CD4-positive, alpha-beta T cell (primary cell): ENCODE measurements at regions not wholly inside any gene's neighbourhood (a gene's known extent, or its start where the extent isn't known, plus 50 kb on each side); places are given as distances from the start of the nearest gene placed in this dataset.

Experiments
- ATAC-seq: fragments of 200-7000 bp; cut with Tn5 transposase; one replicate; pipeline ENCODE4 v1.10.0; 2022; ENCODE audit warnings: mild to moderate bottlenecking; ENCODE audit not compliant: poor library complexity
- CTCF ChIA-PET: fragments of 350-600 bp; sonication (Branson Sonifier 250); formaldehyde crosslinking; loops from one replicate; lab custom pipeline; 2021; ENCODE audit warnings: antibody characterized with exemption, inconsistent platforms; lab: Charles Lee
- POLR2A ChIA-PET: fragments of 350-600 bp; sonication (Branson Sonifier 250); formaldehyde crosslinking; loops from one replicate; lab custom pipeline; 2021; ENCODE audit warnings: antibody characterized with exemption, inconsistent platforms; lab: Charles Lee
- DNase-seq, 14 experiments: peaks; one replicate each; pipeline ENCODE4 v3.0.0-alpha.2; 2013 to 2020; ENCODE audit warnings: mixed read lengths in 2 of 14
- H3K27ac ChIP-seq, 2 donors: one replicate each; pipeline versions ENCODE4 v1.5.1 to v1.7.0; 2013; ENCODE audit warnings: low read length in 2 of 2, low read depth in 1 of 2, mild to moderate bottlenecking in 1 of 2
- H3K27me3 ChIP-seq, 2 experiments: 1 replicate in 1 of 2; 2 replicates in 1 of 2; pipeline versions ENCODE4 v1.6.1 to v1.7.0; 2013; ENCODE audit warnings: low read length in 2 of 2, control low read depth in 1 of 2, mild to moderate bottlenecking in 1 of 2, moderate library complexity in 1 of 2; ENCODE audit not compliant: insufficient read depth in 2 of 2, control insufficient read depth in 1 of 2
- H3K36me3 ChIP-seq: one replicate; pipeline ENCODE4 v1.6.1; 2013; ENCODE audit warnings: low read length, control low read depth; ENCODE audit not compliant: insufficient read depth
- H3K4me1 ChIP-seq: one replicate; pipeline ENCODE4 v1.6.1; 2013; ENCODE audit warnings: low read length, control low read depth; ENCODE audit not compliant: insufficient read depth
- H3K4me3 ChIP-seq: one replicate; pipeline ENCODE4 v1.5.1; 2013; ENCODE audit warnings: mild to moderate bottlenecking, low read length, moderate library complexity
- H3K9me3 ChIP-seq, 2 experiments: 1 replicate in 1 of 2; 2 replicates in 1 of 2; pipeline versions ENCODE4 v1.6.1 to v1.7.0; 2013; ENCODE audit warnings: low read length in 2 of 2, mild to moderate bottlenecking in 2 of 2, control low read depth in 1 of 2, moderate library complexity in 1 of 2; ENCODE audit not compliant: control insufficient read depth in 1 of 2, insufficient read depth in 1 of 2
- H3K27ac Mint-ChIP-seq: one replicate; pipeline ENCODE4 v1.8.0; 2020; ENCODE audit warnings: mixed read lengths
- H3K27me3 Mint-ChIP-seq: one replicate; pipeline ENCODE4 v1.8.0; 2021; ENCODE audit warnings: mixed read lengths
- H3K36me3 Mint-ChIP-seq: one replicate; pipeline ENCODE4 v1.8.0; 2021; ENCODE audit warnings: low read depth, mixed read lengths
- H3K4me1 Mint-ChIP-seq: one replicate; pipeline ENCODE4 v1.8.0; 2021; ENCODE audit warnings: low read depth, mixed read lengths
- H3K4me3 Mint-ChIP-seq: one replicate; pipeline ENCODE4 v1.8.0; 2020; ENCODE audit warnings: mild to moderate bottlenecking, mixed read lengths
- H3K9me3 Mint-ChIP-seq: one replicate; pipeline ENCODE4 v1.8.0; 2020; ENCODE audit warnings: mixed read lengths
- intact Hi-C, 2 experiments: fragments of 100-400 bp; cut with DNase I in 1 of 2; cut with micrococcal nuclease in 1 of 2; formaldehyde crosslinking; loops; one replicate each; pipeline versions ENCODE4 v1.15.1 to v1.9.0; 2023 to 2025; cut with DNase I, micrococcal nuclease
- TF ChIP-seq, protein P1 (sequence below): fragments of 200-600 bp; IDR thresholded peaks from one replicate; pipeline ENCODE4 v1.8.0; 2022; ENCODE audit warnings: antibody characterized with exemption, mild to moderate bottlenecking

DNA sequence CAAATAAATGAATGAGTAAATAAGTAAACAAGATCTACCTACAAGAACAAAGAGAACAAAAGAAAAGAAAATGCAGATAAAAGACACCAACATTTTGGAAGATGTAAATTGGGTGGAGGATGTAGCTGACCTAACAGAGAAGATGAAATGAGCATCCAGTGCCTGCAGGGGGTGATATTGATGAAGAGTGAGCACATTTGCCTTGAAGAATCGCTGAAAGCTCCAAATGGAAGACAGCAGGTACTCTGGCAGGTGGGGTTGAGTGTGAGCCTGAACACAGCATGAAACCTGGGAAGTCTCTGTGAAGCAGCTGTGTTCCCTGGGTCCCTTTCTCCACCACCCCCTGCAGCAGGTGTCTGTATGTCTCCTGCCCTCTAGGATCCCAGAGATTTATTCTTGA is 125.6 kb downstream of the NXNL2 start:
- H3K4me1 ChIP-seq = no peaks in the 10 kb centered on the region
- H3K9me3 Mint-ChIP-seq = no peaks in the 10 kb centered on the region
- ChIA-PET CTCF (no interaction called here), POLR2A (no interaction called here)
- no peak overlapping the region for H3K27ac ChIP-seq
- DNase-seq (peak in 1 of 14 experiments; percentile 4), ATAC-seq (no peak)
- intact Hi-C loops = no loop called here
- no peak overlapping the region for H3K4me3 ChIP-seq
- H3K4me1 Mint-ChIP-seq = no peaks in the 10 kb centered on the region
- TF ChIP-seq, protein P1, sequence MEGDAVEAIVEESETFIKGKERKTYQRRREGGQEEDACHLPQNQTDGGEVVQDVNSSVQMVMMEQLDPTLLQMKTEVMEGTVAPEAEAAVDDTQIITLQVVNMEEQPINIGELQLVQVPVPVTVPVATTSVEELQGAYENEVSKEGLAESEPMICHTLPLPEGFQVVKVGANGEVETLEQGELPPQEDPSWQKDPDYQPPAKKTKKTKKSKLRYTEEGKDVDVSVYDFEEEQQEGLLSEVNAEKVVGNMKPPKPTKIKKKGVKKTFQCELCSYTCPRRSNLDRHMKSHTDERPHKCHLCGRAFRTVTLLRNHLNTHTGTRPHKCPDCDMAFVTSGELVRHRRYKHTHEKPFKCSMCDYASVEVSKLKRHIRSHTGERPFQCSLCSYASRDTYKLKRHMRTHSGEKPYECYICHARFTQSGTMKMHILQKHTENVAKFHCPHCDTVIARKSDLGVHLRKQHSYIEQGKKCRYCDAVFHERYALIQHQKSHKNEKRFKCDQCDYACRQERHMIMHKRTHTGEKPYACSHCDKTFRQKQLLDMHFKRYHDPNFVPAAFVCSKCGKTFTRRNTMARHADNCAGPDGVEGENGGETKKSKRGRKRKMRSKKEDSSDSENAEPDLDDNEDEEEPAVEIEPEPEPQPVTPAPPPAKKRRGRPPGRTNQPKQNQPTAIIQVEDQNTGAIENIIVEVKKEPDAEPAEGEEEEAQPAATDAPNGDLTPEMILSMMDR = no peak
- no peak overlapping the region for H3K27ac Mint-ChIP-seq
- no peak overlapping the region for H3K4me3 Mint-ChIP-seq
- peaks cover 0 to 4% of the 10 kb centered on the region in 2 experiments for H3K27me3 ChIP-seq
- no peaks in the 10 kb centered on the region for H3K36me3 Mint-ChIP-seq
- no peaks in the 10 kb centered on the region for H3K36me3 ChIP-seq
- H3K27me3 Mint-ChIP-seq = peaks cover 5% of the 10 kb centered on the region
- H3K9me3 ChIP-seq = no peaks in the 10 kb centered on the region

DNA sequence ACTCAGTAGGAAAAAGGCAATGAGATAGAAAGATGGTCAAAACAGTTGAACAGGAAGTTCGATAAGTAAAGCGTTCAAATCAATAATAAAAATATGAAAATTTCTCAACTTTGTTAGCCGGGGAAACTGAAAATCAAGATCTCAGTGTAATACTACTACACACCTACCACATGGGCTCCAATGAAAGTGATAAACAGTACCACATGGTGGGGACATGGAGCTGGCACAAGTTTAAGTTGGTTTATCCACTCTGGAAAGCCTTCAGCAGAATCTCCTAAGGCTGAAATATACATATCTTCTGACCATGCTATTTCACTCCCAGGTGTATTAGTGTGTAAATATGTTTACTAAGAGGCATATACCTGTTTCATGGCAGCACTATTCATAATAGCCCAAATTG is 126.8 kb downstream of the NXNL2 start:
- Mint-ChIP-seq H3K27me3 (peaks cover 5% of the 10 kb centered on the region), H3K27ac (no peak overlapping the region), H3K9me3 (no peaks in the 10 kb centered on the region), H3K4me3 (no peak overlapping the region), H3K36me3 (no peaks in the 10 kb centered on the region), H3K4me1 (no peaks in the 10 kb centered on the region)
- H3K27ac ChIP-seq = no peak overlapping the region
- intact Hi-C loops = no loop called here
- no peaks in the 10 kb centered on the region for H3K9me3 ChIP-seq
- POLR2A ChIA-PET = no interaction called here
- ATAC-seq = no peak
- no peaks in the 10 kb centered on the region for H3K36me3 ChIP-seq
- no peak for DNase-seq
- H3K4me3 ChIP-seq = no peak overlapping the region
- H3K4me1 ChIP-seq = no peaks in the 10 kb centered on the region
- CTCF ChIA-PET = no interaction called here
- TF ChIP-seq, protein P1 = no peak
- H3K27me3 ChIP-seq = peaks cover 0 to 4% of the 10 kb centered on the region in 2 experiments

DNA sequence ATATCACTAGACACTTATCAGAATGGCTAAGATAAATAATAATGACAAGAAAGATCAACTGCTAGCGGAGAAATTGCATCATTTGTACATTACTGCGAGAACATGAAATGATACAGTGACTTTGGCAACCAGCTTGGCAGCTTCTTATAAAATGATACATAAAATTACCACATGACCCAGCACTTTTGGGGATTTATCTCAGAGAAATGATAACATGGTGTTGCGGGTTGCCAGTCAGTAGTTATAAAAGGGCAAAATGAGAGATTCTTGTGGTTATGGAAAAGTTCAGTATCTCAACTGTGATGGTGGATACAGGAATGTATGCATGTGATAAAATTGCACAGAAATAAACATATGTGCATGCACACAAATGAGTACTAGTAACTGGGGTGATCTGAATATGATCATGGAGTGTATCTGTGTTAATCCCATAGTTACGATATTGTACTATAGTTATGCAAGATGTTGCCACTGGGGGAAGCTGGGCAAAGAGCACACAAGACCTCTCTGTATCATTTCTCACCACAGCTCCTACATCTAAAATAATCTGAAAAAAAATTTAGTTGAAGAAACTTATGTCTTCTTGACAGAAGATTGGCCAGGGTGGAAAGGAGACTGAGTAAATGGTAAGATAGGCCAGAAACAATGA is 128.9 kb downstream of the NXNL2 start:
- TF ChIP-seq, protein P1 = no peak
- Histone ChIP-seq H3K27me3 (no peaks in the 10 kb centered on the region), H3K9me3 (no peaks in the 10 kb centered on the region), H3K4me3 (no peak overlapping the region), H3K27ac (no peak overlapping the region), H3K4me1 (no peaks in the 10 kb centered on the region), H3K36me3 (no peaks in the 10 kb centered on the region)
- no peak overlapping the region for H3K4me3 Mint-ChIP-seq
- H3K9me3 Mint-ChIP-seq = no peaks in the 10 kb centered on the region
- no peaks in the 10 kb centered on the region for H3K36me3 Mint-ChIP-seq
- H3K27me3 Mint-ChIP-seq = peaks cover 5% of the 10 kb centered on the region
- CTCF ChIA-PET = no interaction called here
- no peak overlapping the region for H3K27ac Mint-ChIP-seq
- no peak for DNase-seq
- no peaks in the 10 kb centered on the region for H3K4me1 Mint-ChIP-seq
- POLR2A ChIA-PET = no interaction called here
- ATAC-seq = no peak
- intact Hi-C loops = no loop called here
